ENCODE measurements at regions not wholly inside any gene's neighbourhood (a gene's known extent, or its start where the extent isn't known, plus 50 kb on each side); places are given as distances from the start of the nearest gene placed in this dataset.

GRCh38 chr6:94121094-94121493 is 701.7 kb upstream of the EPHA7 start:
- peak; percentile 42 for FAIRE-seq
- TF ChIP-seq CTCF (IDR thresholded peaks at IDR 0.05; ENCODE audit: borderline replicate concordance, extremely low read depth, insufficient read depth), result no peak

DNA sequence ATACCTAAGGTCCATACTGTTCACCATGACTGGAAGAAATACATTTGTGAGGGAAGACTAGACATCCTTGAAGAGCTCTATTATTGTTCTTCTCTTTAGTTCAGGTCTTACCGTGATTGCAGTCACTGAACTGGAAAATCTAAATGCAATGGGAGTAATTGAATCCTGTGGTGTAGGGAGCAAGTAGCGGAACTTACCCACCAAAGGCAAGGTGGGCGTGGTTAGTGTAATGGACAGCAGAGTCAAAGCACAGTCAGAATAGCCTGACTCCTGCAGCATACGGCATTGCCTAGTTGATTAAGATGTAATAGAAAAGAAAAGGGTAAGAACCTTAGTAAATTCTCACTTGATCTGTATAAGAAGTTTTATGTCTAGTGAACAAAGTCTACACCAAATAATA is 679.7 kb upstream of the EPHA7 start:
- DNase-seq, result peak in 3 of 5 donors; percentile 9 to 38 (median 28)
- Histone ChIP-seq H3K4me1 (ENCODE audit: control insufficient read depth in 2 of 3, insufficient read depth in 2 of 3, low read depth in 1 of 3, low read length in 3 of 3) (no peaks in the 10 kb centered on the region), H3K27ac (ENCODE audit: low read depth in 2 of 2, low read length in 2 of 2) (no peak overlapping the region), H3K27me3 (ENCODE audit: control insufficient read depth, insufficient read depth, low read length) (no peaks in the 10 kb centered on the region), H3K9ac (ENCODE audit: low read length in 3 of 3) (no peak overlapping the region), H3K9me3 (ENCODE audit: control insufficient read depth in 2 of 3, insufficient read depth in 1 of 3, low read length in 3 of 3) (no peaks in the 10 kb centered on the region), H3K36me3 (ENCODE audit: control insufficient read depth in 2 of 3, insufficient read depth in 3 of 3, low read length in 3 of 3) (no peaks in the 10 kb centered on the region), H3K4me3 (ENCODE audit: low read length in 3 of 3) (no peak overlapping the region)
- no peak for TF ChIP-seq CTCF (IDR thresholded peaks at IDR 0.05; ENCODE audit: borderline replicate concordance, extremely low read depth, insufficient read depth)
- no peak for FAIRE-seq
- intact Hi-C loops (cut with DNase I), result no loop called here

More at GRCh38 chr6:94121094-94121493, 701.7 kb upstream of the EPHA7 start:
- no peak for DNase-seq
- Histone ChIP-seq H3K9ac (ENCODE audit: low read length in 3 of 3) (no peak overlapping the region), H3K9me3 (ENCODE audit: control insufficient read depth in 2 of 3, insufficient read depth in 1 of 3, low read length in 3 of 3) (no peaks in the 10 kb centered on the region), H3K4me3 (ENCODE audit: low read length in 3 of 3) (no peak overlapping the region), H3K36me3 (ENCODE audit: control insufficient read depth in 2 of 3, insufficient read depth in 3 of 3, low read length in 3 of 3) (no peaks in the 10 kb centered on the region), H3K27me3 (ENCODE audit: control insufficient read depth, insufficient read depth, low read length) (no peaks in the 10 kb centered on the region), H3K4me1 (ENCODE audit: control insufficient read depth in 2 of 3, insufficient read depth in 2 of 3, low read depth in 1 of 3, low read length in 3 of 3) (no peaks in the 10 kb centered on the region), H3K27ac (ENCODE audit: low read depth in 2 of 2, low read length in 2 of 2) (no peak overlapping the region)
- intact Hi-C loops (cut with DNase I), result no loop called here

DNA sequence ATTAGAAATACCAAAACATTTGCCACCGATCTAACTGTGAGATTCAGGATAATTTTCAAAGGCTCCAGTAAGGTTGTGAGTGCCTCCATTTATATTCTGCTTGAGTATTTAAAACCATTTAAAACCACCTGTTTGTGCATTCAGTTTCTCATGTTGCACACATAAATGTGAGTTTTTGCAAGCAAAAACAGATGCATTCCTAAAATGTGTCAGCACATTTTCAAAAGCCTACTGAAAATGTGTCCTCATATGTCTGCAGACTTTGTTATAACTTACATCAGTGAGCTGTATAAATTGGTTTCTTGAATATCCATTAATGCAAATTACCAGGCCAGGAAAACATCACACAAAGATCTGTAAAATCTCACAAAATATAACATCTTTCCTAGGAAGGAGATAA is 676.6 kb upstream of the EPHA7 start:
- Histone ChIP-seq H3K27me3 (ENCODE audit: control insufficient read depth, insufficient read depth, low read length) (no peaks in the 10 kb centered on the region), H3K9ac (ENCODE audit: low read length in 3 of 3) (no peak overlapping the region), H3K27ac (ENCODE audit: low read depth in 2 of 2, low read length in 2 of 2) (no peak overlapping the region), H3K4me3 (ENCODE audit: low read length in 3 of 3) (no peak overlapping the region), H3K36me3 (ENCODE audit: control insufficient read depth in 2 of 3, insufficient read depth in 3 of 3, low read length in 3 of 3) (no peaks in the 10 kb centered on the region), H3K9me3 (ENCODE audit: control insufficient read depth in 2 of 3, insufficient read depth in 1 of 3, low read length in 3 of 3) (no peaks in the 10 kb centered on the region), H3K4me1 (ENCODE audit: control insufficient read depth in 2 of 3, insufficient read depth in 2 of 3, low read depth in 1 of 3, low read length in 3 of 3) (no peaks in the 10 kb centered on the region)
- DNase-seq (no peak), FAIRE-seq (no peak)
- TF ChIP-seq CTCF (IDR thresholded peaks at IDR 0.05; ENCODE audit: borderline replicate concordance, extremely low read depth, insufficient read depth), result no peak
- intact Hi-C loops (cut with DNase I), result no loop called here

DNA sequence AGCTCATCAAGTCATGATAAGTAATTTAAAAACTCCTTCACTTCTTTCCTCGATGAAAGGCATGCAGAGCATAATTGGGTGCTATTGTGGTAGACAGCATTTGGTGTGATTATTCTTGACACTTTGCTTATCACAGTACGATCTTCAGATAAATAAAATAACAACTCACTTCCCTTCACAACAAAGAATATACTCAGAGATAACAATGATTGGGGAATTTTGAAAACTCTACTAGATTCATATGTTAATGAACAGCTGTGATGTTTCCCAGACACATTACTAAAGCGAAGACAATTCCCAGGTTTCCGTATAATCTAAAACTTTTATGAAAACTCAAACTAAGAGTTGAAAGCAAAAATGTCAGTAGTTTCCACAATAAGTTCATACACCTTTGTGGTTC is 670.6 kb upstream of the EPHA7 start:
- Histone ChIP-seq H3K36me3 (ENCODE audit: control insufficient read depth in 2 of 3, insufficient read depth in 3 of 3, low read length in 3 of 3) (no peaks in the 10 kb centered on the region), H3K27ac (ENCODE audit: low read depth in 2 of 2, low read length in 2 of 2) (no peak overlapping the region), H3K4me1 (ENCODE audit: control insufficient read depth in 2 of 3, insufficient read depth in 2 of 3, low read depth in 1 of 3, low read length in 3 of 3) (no peaks in the 10 kb centered on the region), H3K4me3 (ENCODE audit: low read length in 3 of 3) (no peak overlapping the region), H3K9me3 (ENCODE audit: control insufficient read depth in 2 of 3, insufficient read depth in 1 of 3, low read length in 3 of 3) (no peaks in the 10 kb centered on the region), H3K9ac (ENCODE audit: low read length in 3 of 3) (no peak overlapping the region), H3K27me3 (ENCODE audit: control insufficient read depth, insufficient read depth, low read length) (no peaks in the 10 kb centered on the region)
- FAIRE-seq (no peak), DNase-seq (no peak)
- no peak for TF ChIP-seq CTCF (IDR thresholded peaks at IDR 0.05; ENCODE audit: borderline replicate concordance, extremely low read depth, insufficient read depth)
- intact Hi-C loops (cut with DNase I), result no loop called here

All from kidney (tissue), 13 donors.